IPS-20b (cell line): ENCODE measurements at regions not wholly inside any gene's neighbourhood (a gene's known extent, or its start where the extent isn't known, plus 50 kb on each side); places are given as distances from the start of the nearest gene placed in this dataset.

ENCODE experiments used
- H3K27ac ChIP-seq: one replicate; pipeline ENCODE4 v1.5.1; 2013; ENCODE audit warnings: low read length
- H3K27me3 ChIP-seq: 2 replicates; pipeline ENCODE4 v1.6.1; 2013; ENCODE audit warnings: mild to moderate bottlenecking, low read length, inconsistent platforms; ENCODE audit not compliant: insufficient read depth
- H3K36me3 ChIP-seq: 2 replicates; pipeline ENCODE4 v1.6.1; 2013; ENCODE audit warnings: low read depth, mild to moderate bottlenecking, inconsistent platforms, low read length, moderate library complexity; ENCODE audit not compliant: insufficient read depth
- H3K4me1 ChIP-seq: 2 replicates; pipeline ENCODE4 v1.6.1; 2013; ENCODE audit warnings: mild to moderate bottlenecking, control low read depth, inconsistent platforms, low read length, moderate library complexity; ENCODE audit not compliant: insufficient read depth
- H3K4me3 ChIP-seq: 2 replicates; pipeline ENCODE4 v1.5.1; 2013; ENCODE audit warnings: mild to moderate bottlenecking, low read length, inconsistent platforms
- H3K9ac ChIP-seq: 2 replicates; pipeline ENCODE4 v1.6.1; 2013; ENCODE audit warnings: low read depth, mild to moderate bottlenecking, inconsistent platforms, low read length, moderate library complexity
- H3K9me3 ChIP-seq: 2 replicates; pipeline ENCODE4 v1.6.1; 2013; ENCODE audit warnings: mild to moderate bottlenecking, low read depth, low read length, inconsistent platforms; ENCODE audit not compliant: insufficient read depth

GRCh38 chr12:132413931-132414588 is 75.9 kb upstream of the FBRSL1 start:
- Histone ChIP-seq H3K9ac (no peak overlapping the region), H3K36me3 (no peaks in the 10 kb centered on the region), H3K9me3 (no peaks in the 10 kb centered on the region), H3K27ac (no peak overlapping the region), H3K27me3 (peaks cover 47% of the 10 kb centered on the region), H3K4me1 (no peaks in the 10 kb centered on the region), H3K4me3 (no peak overlapping the region)

GRCh38 chr12:132411457-132411856 is 78.5 kb upstream of the FBRSL1 start:
- no peak overlapping the region for H3K4me3 ChIP-seq
- no peak overlapping the region for H3K9ac ChIP-seq
- H3K27ac ChIP-seq = no peak overlapping the region
- H3K36me3 ChIP-seq = no peaks in the 10 kb centered on the region
- no peaks in the 10 kb centered on the region for H3K4me1 ChIP-seq
- no peaks in the 10 kb centered on the region for H3K9me3 ChIP-seq
- H3K27me3 ChIP-seq = peaks cover 36% of the 10 kb centered on the region

DNA sequence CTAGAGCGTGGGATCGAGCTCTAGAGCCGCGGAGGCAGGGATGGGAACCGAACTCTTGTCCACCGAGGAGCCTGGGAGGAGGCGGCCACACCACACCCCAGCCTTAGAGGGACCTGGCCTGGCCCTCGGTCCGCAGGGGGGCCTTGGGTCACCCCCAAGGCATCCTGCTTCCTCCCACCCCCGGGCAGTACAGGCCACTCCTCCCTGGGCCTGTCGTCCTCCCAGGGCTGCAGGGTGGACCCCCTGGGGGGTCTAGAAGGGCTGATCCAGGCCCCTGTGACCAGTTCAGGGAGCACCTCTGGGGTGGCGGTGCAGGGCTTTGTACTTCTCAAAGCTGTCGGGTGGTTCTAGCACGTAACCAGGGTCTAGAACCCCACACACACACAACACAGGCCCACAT is 79.1 kb upstream of the FBRSL1 start:
- Histone ChIP-seq H3K4me1 (no peaks in the 10 kb centered on the region), H3K27me3 (peaks cover 34% of the 10 kb centered on the region), H3K9ac (no peak overlapping the region), H3K4me3 (no peak overlapping the region), H3K27ac (no peak overlapping the region), H3K36me3 (no peaks in the 10 kb centered on the region), H3K9me3 (no peaks in the 10 kb centered on the region)

DNA sequence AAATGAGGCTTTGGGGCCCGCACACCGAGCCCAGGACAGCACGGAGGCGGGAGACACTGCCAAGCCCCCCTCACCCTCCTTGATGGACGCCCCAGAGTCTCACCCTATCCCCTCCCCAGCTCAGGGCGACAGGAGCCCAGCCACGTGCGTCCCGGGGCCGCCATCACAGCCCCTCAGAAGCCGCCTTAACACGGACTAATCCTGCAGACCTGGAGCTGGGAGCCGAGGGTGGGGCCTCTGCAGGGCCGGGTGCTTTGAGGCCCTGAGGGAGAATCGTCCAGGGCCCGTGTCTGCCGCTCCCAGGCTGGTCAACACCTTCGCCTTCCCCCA is 79.7 kb upstream of the FBRSL1 start:
- no peaks in the 10 kb centered on the region for H3K36me3 ChIP-seq
- H3K4me3 ChIP-seq = no peak overlapping the region
- no peaks in the 10 kb centered on the region for H3K4me1 ChIP-seq

DNA sequence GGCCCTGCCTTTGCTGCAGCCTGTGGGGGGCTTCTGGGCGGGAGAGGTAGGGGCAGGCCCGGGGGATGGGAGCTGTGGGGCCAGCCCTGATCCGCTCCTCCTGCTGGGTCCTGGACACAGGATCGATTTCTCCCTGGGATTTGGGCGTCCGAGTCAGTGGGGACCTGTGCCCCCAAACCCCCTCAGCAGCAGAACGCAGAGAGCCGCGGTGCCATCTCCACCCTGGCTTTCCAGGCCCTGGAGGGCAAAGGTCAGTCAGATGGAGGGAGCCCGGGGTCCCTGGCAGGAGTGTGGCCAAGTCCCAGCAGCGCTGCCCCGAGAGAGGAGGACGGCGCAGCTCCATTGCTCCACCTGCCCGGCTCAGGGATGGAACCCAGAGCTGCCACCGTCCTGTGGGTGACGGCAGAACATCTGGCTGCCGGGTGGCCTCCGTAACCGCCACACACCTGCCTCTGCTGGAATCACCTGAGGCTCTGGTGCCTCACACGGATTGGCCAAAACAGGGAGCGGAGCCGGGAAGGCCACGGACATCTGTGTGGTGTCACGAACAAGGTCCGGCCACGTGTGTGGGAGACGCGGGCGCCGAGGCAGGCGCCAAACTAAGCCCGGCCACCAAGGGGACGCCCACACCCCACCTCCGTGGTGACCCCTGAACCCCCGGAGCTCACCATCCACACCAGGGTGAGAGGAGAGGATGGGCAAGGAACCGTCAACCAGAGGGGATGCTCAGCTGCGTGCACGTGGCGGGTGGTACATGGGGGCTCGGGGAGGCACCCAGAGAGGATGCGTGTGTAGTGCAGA is 80.3 kb upstream of the FBRSL1 start:
- no peaks in the 10 kb centered on the region for H3K9me3 ChIP-seq
- no peaks in the 10 kb centered on the region for H3K36me3 ChIP-seq
- H3K4me1 ChIP-seq = no peaks in the 10 kb centered on the region
- H3K4me3 ChIP-seq = no peak overlapping the region
- peaks cover 25% of the 10 kb centered on the region for H3K27me3 ChIP-seq
- no peak overlapping the region for H3K27ac ChIP-seq
- no peak overlapping the region for H3K9ac ChIP-seq

More for the DNA sequence above, 79.7 kb upstream of the FBRSL1 start:
- Histone ChIP-seq H3K9me3 (no peaks in the 10 kb centered on the region), H3K27ac (no peak overlapping the region), H3K9ac (no peak overlapping the region), H3K27me3 (peaks cover 28% of the 10 kb centered on the region)

DNA sequence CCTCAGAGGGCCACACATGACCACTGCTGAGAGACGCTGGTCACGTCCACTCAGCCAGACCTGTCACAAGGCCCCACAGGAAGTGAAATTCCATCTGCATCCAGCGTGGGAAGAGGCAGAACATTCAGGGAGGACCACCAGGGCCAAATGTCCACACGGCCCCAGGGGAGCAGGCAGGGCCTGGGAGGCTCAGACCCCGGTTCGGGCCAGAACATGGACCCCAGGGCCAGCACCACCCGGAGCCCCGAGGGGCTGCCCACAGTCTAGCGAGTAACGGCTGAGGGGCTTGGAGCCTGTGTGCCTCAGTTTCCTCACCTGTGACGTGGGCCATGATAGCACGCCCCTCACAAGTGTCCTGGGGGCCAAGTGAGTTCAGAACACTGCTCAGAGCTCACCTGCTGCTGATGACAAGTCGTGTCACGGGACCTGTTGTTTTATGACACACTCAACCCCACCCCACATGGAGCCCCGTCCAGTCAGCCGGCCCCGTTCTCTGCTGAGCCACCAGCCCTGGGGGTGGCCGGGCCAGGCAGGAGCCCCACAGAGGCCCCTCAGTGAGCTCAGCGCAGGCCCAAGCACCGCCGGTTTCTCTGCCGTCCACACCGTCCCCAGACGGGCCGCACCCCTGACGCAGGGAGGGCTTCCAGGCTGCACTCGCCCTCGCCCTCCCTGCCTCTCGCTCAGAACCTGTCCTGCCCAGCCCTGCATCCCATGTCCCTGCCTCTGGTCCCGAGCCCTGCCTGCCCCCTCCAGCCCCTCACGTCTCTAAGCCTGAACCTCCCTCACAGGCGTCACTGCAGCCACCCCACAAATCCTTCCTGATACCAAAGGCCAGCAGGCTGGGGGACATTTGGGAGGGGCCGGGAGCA is 79.5 kb upstream of the GALNT9 start:
- Histone ChIP-seq H3K27ac (no peak overlapping the region), H3K9ac (no peak overlapping the region), H3K27me3 (peaks cover 26% of the 10 kb centered on the region), H3K36me3 (no peaks in the 10 kb centered on the region), H3K4me1 (no peaks in the 10 kb centered on the region), H3K4me3 (no peak overlapping the region), H3K9me3 (no peaks in the 10 kb centered on the region)

DNA sequence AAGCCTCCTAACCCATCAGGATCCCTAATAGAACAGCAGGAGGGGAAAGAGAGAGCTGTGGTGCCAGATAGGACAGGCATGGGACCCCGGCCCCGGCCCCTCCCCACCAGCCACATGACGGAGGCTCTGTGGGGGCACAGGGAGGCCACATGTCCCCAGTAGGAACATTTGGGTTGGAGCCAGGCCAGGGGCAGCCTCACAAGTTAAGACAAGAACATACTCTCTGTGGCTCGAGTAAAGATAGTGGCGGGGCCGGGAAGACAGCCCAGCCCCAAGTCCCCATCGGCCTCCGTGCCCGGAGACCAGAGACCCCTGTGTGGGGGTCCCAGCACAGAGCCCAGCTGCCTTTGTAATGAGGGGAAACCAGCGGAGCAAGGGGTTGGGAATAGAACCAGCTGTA is 78.6 kb upstream of the GALNT9 start:
- no peaks in the 10 kb centered on the region for H3K9me3 ChIP-seq
- H3K27ac ChIP-seq = no peak overlapping the region
- no peaks in the 10 kb centered on the region for H3K36me3 ChIP-seq
- H3K4me1 ChIP-seq = no peaks in the 10 kb centered on the region
- H3K27me3 ChIP-seq = peaks cover 32% of the 10 kb centered on the region
- no peak overlapping the region for H3K9ac ChIP-seq
- no peak overlapping the region for H3K4me3 ChIP-seq

- Histone ChIP-seq H3K4me1 (no peaks in the 10 kb centered on the region), H3K9ac (no peak overlapping the region), H3K4me3 (no peak overlapping the region), H3K9me3 (no peaks in the 10 kb centered on the region), H3K27me3 (peaks cover 36% of the 10 kb centered on the region), H3K36me3 (no peaks in the 10 kb centered on the region), H3K27ac (no peak overlapping the region)
Observed at GRCh38 chr12:132407451-132407961, 78.1 kb upstream of the GALNT9 start.

GRCh38 chr12:132406493-132407450 is 77.4 kb upstream of the GALNT9 start:
- no peak overlapping the region for H3K4me3 ChIP-seq
- H3K4me1 ChIP-seq = no peaks in the 10 kb centered on the region
- H3K9ac ChIP-seq = no peak overlapping the region
- H3K27ac ChIP-seq = no peak overlapping the region
- no peaks in the 10 kb centered on the region for H3K9me3 ChIP-seq
- no peaks in the 10 kb centered on the region for H3K36me3 ChIP-seq
- H3K27me3 ChIP-seq = peaks cover 40% of the 10 kb centered on the region

GRCh38 chr12:132405742-132406251 is 76.4 kb upstream of the GALNT9 start:
- Histone ChIP-seq H3K9ac (no peak overlapping the region), H3K9me3 (no peaks in the 10 kb centered on the region), H3K4me1 (no peaks in the 10 kb centered on the region), H3K27ac (no peak overlapping the region), H3K27me3 (peaks cover 43% of the 10 kb centered on the region), H3K36me3 (no peaks in the 10 kb centered on the region), H3K4me3 (no peak overlapping the region)
